Loucy (cell line): ENCODE measurements at regions not wholly inside any gene's neighbourhood (a gene's known extent, or its start where the extent isn't known, plus 50 kb on each side); places are given as distances from the start of the nearest gene placed in this dataset.
"Not testable (repeated sequence)": the region's sequence is repeated elsewhere in the genome, so short reads cannot be mapped to it uniquely, and the experiment has no call there.

Experiments
- EZH2phosphoT487 ChIP-seq: fragments of 200-600 bp; IDR thresholded peaks from 2 replicates; pipeline ENCODE4 v1.6.1; 2018; ENCODE audit warnings: antibody characterized with exemption, mild to moderate bottlenecking, moderate library complexity, borderline replicate concordance
- TF ChIP-seq, protein P1 (sequence below): fragments of 200-600 bp; sonication (generic); conservative IDR thresholded peaks from 2 replicates; pipeline ENCODE4 v1.5.1; 2014; ENCODE audit warnings: mild to moderate bottlenecking, antibody characterized with exemption, low read length

DNA sequence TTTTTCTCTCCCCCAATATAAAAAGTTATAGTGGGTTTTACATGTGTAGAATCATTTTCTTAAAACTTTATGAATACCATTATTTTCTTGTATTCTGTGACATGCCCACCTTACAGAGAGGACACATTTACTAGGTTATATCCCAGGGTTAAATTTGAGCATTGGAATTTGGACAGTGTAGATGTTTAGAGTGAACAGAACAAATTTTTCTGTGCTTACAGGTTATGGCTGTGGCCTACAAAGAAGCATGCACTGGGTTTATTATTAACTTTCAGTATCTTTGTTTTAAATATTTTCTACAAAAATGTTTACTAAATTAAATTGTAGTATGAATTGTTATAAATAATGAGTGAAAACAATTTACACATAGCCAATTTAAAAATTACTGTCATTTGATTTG lies 51.3 kb upstream of the TRIM77 start:
- TF ChIP-seq, protein P1, sequence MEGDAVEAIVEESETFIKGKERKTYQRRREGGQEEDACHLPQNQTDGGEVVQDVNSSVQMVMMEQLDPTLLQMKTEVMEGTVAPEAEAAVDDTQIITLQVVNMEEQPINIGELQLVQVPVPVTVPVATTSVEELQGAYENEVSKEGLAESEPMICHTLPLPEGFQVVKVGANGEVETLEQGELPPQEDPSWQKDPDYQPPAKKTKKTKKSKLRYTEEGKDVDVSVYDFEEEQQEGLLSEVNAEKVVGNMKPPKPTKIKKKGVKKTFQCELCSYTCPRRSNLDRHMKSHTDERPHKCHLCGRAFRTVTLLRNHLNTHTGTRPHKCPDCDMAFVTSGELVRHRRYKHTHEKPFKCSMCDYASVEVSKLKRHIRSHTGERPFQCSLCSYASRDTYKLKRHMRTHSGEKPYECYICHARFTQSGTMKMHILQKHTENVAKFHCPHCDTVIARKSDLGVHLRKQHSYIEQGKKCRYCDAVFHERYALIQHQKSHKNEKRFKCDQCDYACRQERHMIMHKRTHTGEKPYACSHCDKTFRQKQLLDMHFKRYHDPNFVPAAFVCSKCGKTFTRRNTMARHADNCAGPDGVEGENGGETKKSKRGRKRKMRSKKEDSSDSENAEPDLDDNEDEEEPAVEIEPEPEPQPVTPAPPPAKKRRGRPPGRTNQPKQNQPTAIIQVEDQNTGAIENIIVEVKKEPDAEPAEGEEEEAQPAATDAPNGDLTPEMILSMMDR = not testable (repeated sequence)
- TF ChIP-seq EZH2phosphoT487 = not testable (repeated sequence)
